LoVo (cell line): ENCODE measurements at regions not wholly inside any gene's neighbourhood (a gene's known extent, or its start where the extent isn't known, plus 50 kb on each side); places are given as distances from the start of the nearest gene placed in this dataset.

Source experiments
- DNase-seq: peaks from one replicate; pipeline ENCODE4 v3.0.0-alpha.2; 2016; ENCODE audit warnings: low spot score

DNA sequence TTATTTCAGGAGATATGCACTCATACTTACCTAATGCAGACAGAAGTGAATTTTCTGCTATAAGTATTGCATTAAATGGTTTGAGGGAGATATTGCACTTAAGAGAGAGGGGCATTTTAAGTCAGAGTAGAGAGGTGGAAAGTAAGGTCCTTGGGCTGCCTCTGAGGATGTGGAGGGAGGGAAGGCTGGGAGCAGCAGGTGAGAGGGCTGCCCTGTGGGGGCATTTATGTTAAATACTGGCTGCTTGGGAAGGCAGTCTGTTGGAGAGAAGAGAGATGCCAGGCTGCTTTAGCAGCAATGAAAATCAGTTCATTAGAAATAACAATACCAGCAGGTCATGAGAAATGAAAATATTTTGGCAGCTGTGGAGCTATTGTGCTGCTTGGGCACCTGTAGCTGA is 576.2 kb upstream of the HS6ST1 start:
- DNase-seq = no peak

- DNase-seq = no peak
These were observed 583.1 kb upstream of the HS6ST1 start for GRCh38 chr2:128901572-128902391.

GRCh38 chr2:128903637-128904036 is 585.0 kb upstream of the HS6ST1 start:
- no peak for DNase-seq

GRCh38 chr2:128911276-128911675 is 592.6 kb upstream of the HS6ST1 start:
- no peak for DNase-seq

DNA sequence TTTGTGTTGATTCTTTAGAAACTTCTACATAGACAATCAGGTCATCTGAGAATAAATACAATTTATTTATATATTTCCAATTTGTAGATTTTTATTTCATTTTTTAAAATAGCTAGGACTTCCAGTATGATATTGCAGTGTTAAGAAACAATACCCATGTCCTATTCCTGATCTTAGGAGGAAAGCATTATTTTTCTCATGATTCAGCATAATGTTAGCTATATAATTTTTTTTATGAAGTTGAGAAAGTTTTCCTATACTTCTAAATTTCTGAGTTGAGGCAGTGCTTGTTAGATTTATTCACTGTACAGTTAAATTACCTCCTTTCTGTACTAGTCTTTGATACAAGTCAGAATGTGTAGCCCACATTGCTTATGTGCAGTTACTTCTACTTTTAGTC is 595.7 kb upstream of the HS6ST1 start:
- no peak for DNase-seq

DNA sequence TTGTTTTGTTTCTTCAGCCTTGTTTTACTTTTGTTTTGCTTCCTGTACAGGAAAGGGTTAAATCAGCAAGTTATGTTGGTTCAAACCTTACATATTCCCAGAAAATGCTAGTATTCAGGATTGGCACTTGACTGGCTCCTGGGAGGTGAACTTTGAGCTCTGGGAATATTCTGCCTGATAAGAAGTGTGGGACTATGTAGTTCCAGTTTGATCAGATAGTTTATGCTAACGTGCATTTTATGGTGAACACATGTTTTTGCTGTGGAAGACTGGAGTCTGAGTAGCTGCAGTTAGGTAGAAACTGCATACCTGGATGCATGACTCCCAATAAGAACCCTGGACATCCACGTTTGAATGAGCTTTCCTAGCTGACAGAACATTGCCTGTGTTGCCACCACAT is 603.1 kb upstream of the HS6ST1 start:
- no peak for DNase-seq

GRCh38 chr2:128922154-128922553 is 603.5 kb upstream of the HS6ST1 start:
- DNase-seq = no peak

DNA sequence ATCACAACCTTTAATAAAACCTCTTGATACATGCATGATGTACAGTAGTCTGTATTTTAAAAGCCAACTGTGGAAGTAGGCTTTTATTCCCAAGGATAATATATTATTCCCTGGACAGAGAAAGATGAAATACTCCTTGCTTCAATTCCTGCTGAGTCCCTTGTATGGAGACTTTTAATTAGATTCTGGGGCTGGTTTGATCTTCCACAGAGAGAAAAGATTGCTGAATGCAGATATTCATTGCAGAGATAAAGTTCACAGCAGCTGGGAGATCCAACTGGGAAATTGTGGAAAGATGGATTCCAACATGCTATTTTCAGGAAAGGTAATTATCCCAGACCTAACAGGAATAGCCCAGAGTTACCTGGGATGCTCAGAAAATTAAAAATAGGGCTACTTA is 607.0 kb upstream of the HS6ST1 start:
- no peak for DNase-seq

DNA sequence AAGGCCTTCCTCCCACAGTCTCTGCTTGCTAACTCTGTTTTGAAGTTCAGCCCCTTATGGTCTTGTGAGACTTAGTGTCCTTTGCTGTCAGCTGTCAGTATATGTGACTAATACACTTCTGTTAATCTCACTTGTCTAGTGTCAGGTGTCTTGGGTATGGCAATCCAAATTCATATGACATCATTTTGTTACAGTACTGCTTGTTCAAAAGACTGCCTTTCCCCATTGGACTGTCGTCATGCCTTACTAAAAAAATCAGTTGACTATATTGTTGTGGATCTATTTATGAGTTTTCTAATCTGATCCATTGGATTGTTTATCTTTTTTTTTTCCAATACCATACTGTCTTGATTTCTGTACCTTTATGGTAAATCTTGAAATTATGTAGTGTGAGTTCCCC is 611.4 kb upstream of the HS6ST1 start:
- DNase-seq = no peak

- DNase-seq = no peak
These were observed 621.7 kb upstream of the HS6ST1 start for GRCh38 chr2:128940378-128940777.

DNA sequence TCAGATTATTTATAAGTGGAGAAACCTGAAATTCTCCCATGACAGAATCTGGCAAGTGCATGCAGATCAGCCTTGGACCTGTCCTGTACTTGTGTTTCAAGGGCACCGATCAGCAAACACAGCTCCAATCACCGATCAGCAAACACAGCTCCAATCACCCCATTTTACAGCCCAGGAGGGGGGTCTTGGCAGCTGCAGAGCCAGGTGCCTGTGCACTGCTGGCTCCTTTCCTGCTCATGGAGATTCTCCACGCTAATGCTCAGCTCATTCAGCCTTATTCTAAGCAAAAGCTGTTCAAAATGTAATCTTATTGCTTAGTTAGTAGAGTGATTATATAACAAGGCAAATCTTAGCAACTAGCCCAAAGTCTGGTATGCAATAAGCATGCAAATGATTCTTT is 623.1 kb upstream of the HS6ST1 start:
- DNase-seq = no peak

GRCh38 chr2:128949360-128949759 is 630.7 kb upstream of the HS6ST1 start:
- no peak for DNase-seq

DNA sequence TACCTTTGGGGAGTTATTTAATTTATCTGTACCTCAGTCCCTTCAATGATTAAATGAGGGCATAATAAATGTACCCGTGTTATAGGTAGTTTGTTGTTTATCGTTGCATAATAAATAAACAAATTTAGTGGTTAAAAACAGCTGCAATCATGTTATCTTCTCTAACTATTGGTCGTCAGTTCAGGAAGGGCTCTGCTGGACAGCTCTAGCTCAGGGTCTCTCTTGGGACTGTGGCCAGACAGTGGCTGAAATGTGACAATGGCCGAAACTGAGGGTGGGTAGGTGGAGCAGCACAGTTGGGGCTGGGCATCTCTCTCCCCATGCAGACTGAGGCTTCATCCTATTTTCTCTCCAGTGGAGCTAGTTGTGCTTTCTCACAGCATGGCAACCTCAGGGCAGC is 632.1 kb upstream of the HS6ST1 start:
- no peak for DNase-seq

DNA sequence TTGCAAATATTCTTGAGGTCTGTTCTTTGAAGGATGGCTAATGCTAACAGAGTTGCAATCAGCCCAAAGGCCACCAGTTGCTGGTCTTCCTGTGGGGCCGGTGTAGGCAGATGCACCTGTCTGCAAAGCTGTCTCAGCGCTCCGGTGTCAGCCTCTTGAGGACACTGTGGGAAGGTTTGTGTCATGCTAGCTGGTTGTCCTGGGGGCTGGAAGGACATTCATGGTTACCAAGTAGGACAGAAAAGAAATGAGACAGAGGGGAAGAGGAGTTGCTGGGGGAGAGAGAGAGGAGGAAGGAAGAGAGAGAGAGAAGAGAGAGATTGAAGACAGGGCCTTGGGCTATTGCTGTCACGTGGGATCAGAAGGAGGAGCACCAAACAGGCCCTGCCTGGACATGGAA is 639.6 kb upstream of the HS6ST1 start:
- DNase-seq = no peak

- no peak for DNase-seq
These were observed 649.0 kb upstream of the HS6ST1 start for GRCh38 chr2:128967646-128968045.

GRCh38 chr2:128969374-128969773 is 650.7 kb upstream of the HS6ST1 start:
- DNase-seq = no peak

DNA sequence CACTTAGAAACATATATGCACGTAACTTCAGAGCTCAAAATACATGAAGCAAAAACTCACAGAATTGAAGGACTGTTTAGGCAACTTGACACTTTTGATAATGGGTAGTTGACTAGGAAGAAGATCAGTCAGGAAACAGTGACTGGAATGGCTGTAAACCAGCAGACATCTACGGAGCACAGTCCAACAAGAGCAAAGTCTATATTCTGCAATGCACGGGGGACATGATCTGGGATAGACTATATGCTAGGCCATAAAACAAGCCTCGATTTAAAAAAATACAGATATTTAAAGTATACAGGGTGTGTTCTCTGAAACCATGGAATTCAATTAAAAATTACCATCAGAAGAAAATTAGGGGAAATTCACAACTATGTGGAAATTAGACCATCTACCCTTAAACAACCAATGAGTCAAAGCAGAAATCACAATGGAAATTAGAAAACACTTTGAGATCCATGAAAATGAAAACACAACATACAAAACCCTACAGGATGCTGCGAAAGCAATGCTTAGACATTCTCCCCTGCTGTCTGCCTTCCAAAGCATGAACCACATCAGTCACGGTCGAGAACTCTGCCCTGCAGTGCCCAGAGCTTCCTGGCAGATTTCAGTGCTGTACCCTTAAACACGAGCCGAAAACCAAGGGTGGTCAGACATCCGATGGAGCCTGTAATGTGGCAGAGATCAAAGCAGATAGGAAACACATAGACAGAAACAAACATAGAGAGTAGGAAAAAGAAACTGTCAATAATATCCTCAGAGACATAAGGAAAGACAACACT is 651.9 kb upstream of the HS6ST1 start:
- DNase-seq = no peak

GRCh38 chr2:128973566-128973965 is 654.9 kb upstream of the HS6ST1 start:
- DNase-seq = no peak

DNA sequence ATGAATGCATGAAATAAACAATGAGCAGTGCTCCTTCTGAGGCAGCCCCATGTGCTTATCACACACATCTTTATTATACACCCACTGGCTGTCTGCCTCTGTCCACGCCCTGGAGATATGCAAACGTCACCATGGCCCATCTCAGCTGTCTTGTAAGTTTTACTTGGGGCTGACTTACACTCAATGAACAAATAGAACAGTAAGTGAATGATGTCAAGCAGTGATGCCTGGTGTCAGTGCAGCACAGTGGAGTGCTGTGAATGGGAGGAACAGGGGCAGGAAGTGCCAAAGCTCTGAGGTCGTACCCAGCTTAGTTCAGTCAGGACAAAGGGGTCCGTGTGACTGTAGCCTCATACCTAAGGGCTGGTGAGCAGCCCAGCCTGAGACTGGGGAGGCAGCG is 659.5 kb upstream of the HS6ST1 start:
- no peak for DNase-seq

DNA sequence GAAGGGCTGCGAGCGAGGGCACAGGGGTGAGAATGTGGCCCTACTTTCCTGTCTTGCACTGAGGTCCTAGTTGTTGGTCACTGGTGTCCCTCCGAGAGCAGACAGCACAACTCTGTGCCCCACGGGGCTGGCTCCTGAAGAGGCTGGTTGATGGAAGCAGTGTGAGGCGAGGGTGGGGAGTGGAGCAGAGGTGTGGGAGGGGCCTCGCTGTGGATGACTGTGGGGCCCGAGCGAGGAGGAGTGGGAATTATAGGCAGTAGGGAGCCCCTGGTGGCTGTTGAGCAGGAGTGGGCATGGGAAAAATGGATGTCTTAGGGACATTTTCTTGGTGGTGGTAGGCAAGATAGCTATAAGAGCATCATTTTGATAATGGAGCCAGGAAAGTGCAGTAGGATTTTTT is 660.5 kb upstream of the HS6ST1 start:
- no peak for DNase-seq

GRCh38 chr2:128980475-128980874 is 661.8 kb upstream of the HS6ST1 start:
- DNase-seq = no peak

GRCh38 chr2:128981353-128981752 is 662.7 kb upstream of the HS6ST1 start:
- DNase-seq = no peak

DNA sequence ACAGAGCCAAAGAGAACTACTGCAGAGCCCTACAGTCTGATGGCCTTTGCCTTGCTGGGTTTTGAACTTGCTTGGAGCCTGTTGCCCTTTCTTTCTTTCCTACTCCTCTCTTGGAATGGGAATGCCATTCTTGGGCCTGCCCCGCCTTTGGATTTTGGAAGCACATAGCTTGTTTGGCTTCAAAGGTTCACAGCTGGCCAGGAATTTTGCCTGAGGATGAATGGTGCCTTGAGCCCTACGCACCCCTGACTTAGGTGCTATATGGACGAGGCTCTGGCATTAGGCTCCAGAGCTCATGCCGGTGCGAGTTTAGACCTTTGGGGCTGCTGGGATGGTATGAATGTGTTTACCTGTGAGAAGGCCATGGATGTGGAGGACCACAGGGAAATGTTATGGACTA is 663.3 kb upstream of the HS6ST1 start:
- no peak for DNase-seq

DNA sequence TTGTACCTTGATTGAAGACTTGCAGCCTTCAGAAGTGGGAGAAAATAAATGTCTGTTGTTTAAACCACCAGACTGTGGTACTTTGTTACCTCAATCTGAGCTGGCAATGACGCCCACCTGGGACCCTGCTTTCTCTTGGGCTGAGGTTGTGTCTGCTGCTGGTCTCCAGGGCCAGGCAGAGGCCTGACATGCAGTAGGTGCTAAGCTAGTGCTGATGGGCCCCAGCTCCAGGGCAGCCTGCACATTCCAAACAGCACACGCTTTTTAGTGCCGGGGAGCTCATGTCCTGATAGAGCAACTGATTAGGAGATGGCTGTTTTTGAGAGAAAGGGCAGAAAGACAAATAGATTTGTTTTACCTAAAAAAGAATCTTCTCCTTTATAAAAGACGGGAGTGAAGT is 664.0 kb upstream of the HS6ST1 start:
- DNase-seq = no peak
